K562 (cell line): ENCODE measurements at regions not wholly inside any gene's neighbourhood (a gene's known extent, or its start where the extent isn't known, plus 50 kb on each side); places are given as distances from the start of the nearest gene placed in this dataset.

ENCODE experiments used
- ATAC-seq: fragments of 200-7000 bp; cut with Tn5 transposase; 3 replicates; pipeline ENCODE4 v1.9.1; 2020; ENCODE audit warnings: moderate library complexity
- BruUV-seq: library from RNA; stranded (reverse); fragments of 400-500 nt; replicated peaks from 2 replicates; lab custom pipeline; 2021; lab: Mats Ljungman, UMichigan
- CTCF ChIA-PET: fragments of 300-600 bp; formaldehyde crosslinking; extraction: SDS; loops from one replicate; lab custom pipeline; 2021; ENCODE audit warnings: low intra/inter-chr PET ratio; lab: Yijun Ruan, JAX
- POLR2A ChIA-PET: fragments of 300-600, 350-650 bp; sonication (Branson Sonifier 250); formaldehyde crosslinking; extraction: SDS; loops from one replicate; lab custom pipeline; 2021; ENCODE audit warnings: antibody characterized with exemption, inconsistent platforms; lab: Yijun Ruan, JAX
- DNase-seq, 4 experiments: peaks; one replicate each; pipeline versions ENCODE4 v3.0.0 to v3.0.0-alpha.2; 2011 to 2018; ENCODE audit warnings: low spot score in 3 of 4, mixed read lengths in 3 of 4; ENCODE audit errors: extremely low read depth in 1 of 4
- FAIRE-seq: peaks from 2 replicates; lab custom pipeline; 2011; peaks lifted over from hg19 to GRCh38; lab: Jason Lieb, UNC
- H2AFZ ChIP-seq: 2 replicates; pipeline ENCODE4 v1.6.0; 2011; ENCODE audit warnings: low read depth, low read length, control low read depth, inconsistent platforms
- H3K27ac ChIP-seq: fragments of 200-600 bp; 3 replicates; pipeline ENCODE4 v1.8.0; 2011; ENCODE audit warnings: low read depth, mild to moderate bottlenecking, control low read depth, inconsistent platforms, low read length, moderate library complexity, mixed read lengths; ENCODE audit errors: extremely low read depth
- H3K27me3 ChIP-seq, 2 experiments: fragments of 300-600 bp in 1 of 2; 2 replicates in 1 of 2; 3 replicates in 1 of 2; pipeline versions ENCODE4 v1.6.0 to v1.8.0; 2011; ENCODE audit warnings: inconsistent platforms in 2 of 2, low read length in 2 of 2, mild to moderate bottlenecking in 1 of 2, mixed read lengths in 1 of 2, moderate library complexity in 1 of 2; ENCODE audit not compliant: control insufficient read depth in 2 of 2, insufficient read depth in 2 of 2
- H3K36me3 ChIP-seq: fragments of 300-600 bp; 3 replicates; pipeline ENCODE4 v1.8.0; 2011; ENCODE audit warnings: mild to moderate bottlenecking, low read length, inconsistent platforms; ENCODE audit not compliant: control insufficient read depth, insufficient read depth
- H3K4me1 ChIP-seq, 2 experiments: fragments of 200-600 bp in 1 of 2; replicated peaks in 1 of 2; 2 replicates in 1 of 2; 3 replicates in 1 of 2; pipeline versions ENCODE4 v1.5.1 to v1.8.0; 2011; ENCODE audit warnings: inconsistent platforms in 2 of 2, low read length in 2 of 2, mild to moderate bottlenecking in 1 of 2, mixed read lengths in 1 of 2, moderate library complexity in 1 of 2; ENCODE audit not compliant: control insufficient read depth in 2 of 2, insufficient read depth in 2 of 2
- H3K4me2 ChIP-seq: 2 replicates; pipeline ENCODE4 v1.6.1; 2011; ENCODE audit warnings: low read length, control low read depth, inconsistent platforms, mixed read lengths; ENCODE audit not compliant: insufficient read depth
- H3K4me3 ChIP-seq: fragments of 200-600 bp; sonication (generic), shearing (Covaris generic); 2 replicates; pipeline ENCODE4 v1.5.1; 2016; ENCODE audit warnings: control low read depth, inconsistent platforms
- H3K79me2 ChIP-seq: fragments of 200-600 bp; 3 replicates; pipeline ENCODE4 v1.8.0; 2011; ENCODE audit warnings: low read length, inconsistent platforms; ENCODE audit not compliant: control insufficient read depth, insufficient read depth
- H3K9ac ChIP-seq, 2 experiments: 2 replicates each; pipeline versions ENCODE4 v1.6.0 to v1.6.1; 2011; ENCODE audit warnings: low read depth in 2 of 2, low read length in 2 of 2, control low read depth in 1 of 2, inconsistent platforms in 1 of 2, mild to moderate bottlenecking in 1 of 2, mixed read lengths in 1 of 2; ENCODE audit not compliant: insufficient read depth in 1 of 2
- H3K9me1 ChIP-seq: one replicate; pipeline ENCODE4 v1.6.0; 2011; ENCODE audit warnings: inconsistent platforms, mild to moderate bottlenecking, low read length, moderate library complexity; ENCODE audit not compliant: control insufficient read depth, insufficient read depth
- H3K9me3 ChIP-seq: replicated peaks from 2 replicates; pipeline ENCODE4 v1.5.1; 2011; ENCODE audit warnings: low read depth, low read length, inconsistent platforms; ENCODE audit not compliant: control insufficient read depth, insufficient read depth
- H4K20me1 ChIP-seq: replicated peaks from 2 replicates; pipeline ENCODE4 v1.6.1; 2011; ENCODE audit warnings: low read length, inconsistent platforms, mixed read lengths; ENCODE audit not compliant: control insufficient read depth, insufficient read depth
- ASH1L ChIP-seq: fragments of 450-650 bp; IDR thresholded peaks from 2 replicates; pipeline ENCODE4 v1.6.1; 2018; ENCODE audit warnings: borderline replicate concordance, mild to moderate bottlenecking, low read depth; ENCODE audit not compliant: partially characterized antibody
- CBX1 ChIP-seq: sonication (generic); IDR thresholded peaks from 2 replicates; pipeline ENCODE4 v1.6.1; 2016; ENCODE audit warnings: antibody characterized with exemption, low read depth, mild to moderate bottlenecking
- FUS ChIP-seq: fragments of 200-400 bp; formaldehyde crosslinking; optimal IDR thresholded peaks from 2 replicates; pipeline ENCODE3; 2017; ENCODE audit warnings: low read depth, low read length
- HDGF ChIP-seq: fragments of 450-650 bp; IDR thresholded peaks from 2 replicates; pipeline ENCODE4 v1.6.1; 2016
- HNRNPH1 ChIP-seq: fragments of 200-400 bp; formaldehyde crosslinking; optimal IDR thresholded peaks from 2 replicates; pipeline ENCODE3; 2017; ENCODE audit warnings: low read depth, mild to moderate bottlenecking, low read length, moderate library complexity
- MCM7 ChIP-seq, 2 experiments: fragments of 450-650 bp; IDR thresholded peaks; 2 replicates each; pipeline ENCODE4 v1.6.1; 2016 to 2018
- NFE2L1 ChIP-seq: fragments of 450-650 bp; IDR thresholded peaks from 2 replicates; pipeline ENCODE4 v1.6.1; 2016; ENCODE audit warnings: missing genetic modification characterization, low read depth, mild to moderate bottlenecking, missing compliant biosample characterization, moderate library complexity, borderline replicate concordance
- NR3C1 ChIP-seq: sonication (generic); formaldehyde crosslinking; IDR thresholded peaks from 2 replicates; pipeline ENCODE4 v1.8.1; 2022; ENCODE audit warnings: missing genetic modification reagents
- POLR2AphosphoS5 ChIP-seq: IDR thresholded peaks from 2 replicates; pipeline ENCODE4 v1.6.1; 2011; ENCODE audit warnings: mild to moderate bottlenecking, low read depth, low read length, moderate library complexity; ENCODE audit not compliant: control insufficient read depth, insufficient read depth
- POLR2G ChIP-seq: fragments of 200-400 bp; formaldehyde crosslinking; IDR thresholded peaks from 2 replicates; pipeline ENCODE4 v1.6.1; 2017; ENCODE audit warnings: low read depth, mild to moderate bottlenecking, antibody characterized with exemption, low read length, moderate library complexity
- PRPF4 ChIP-seq: fragments of 200-400 bp; formaldehyde crosslinking; IDR thresholded peaks from one replicate; pipeline ENCODE4 v1.6.1; 2017; ENCODE audit warnings: low read length, low read depth, mild to moderate bottlenecking; ENCODE audit not compliant: insufficient read depth, poor library complexity, severe bottlenecking
- SIN3A ChIP-seq, 2 experiments: fragments of 150-350 bp in 1 of 2; IDR thresholded peaks; 2 replicates each; pipeline ENCODE4 v1.6.1; 2011 to 2016; ENCODE audit warnings: borderline replicate concordance in 2 of 2, low read depth in 2 of 2, low read length in 2 of 2, mild to moderate bottlenecking in 2 of 2, moderate library complexity in 2 of 2; ENCODE audit not compliant: control insufficient read depth in 1 of 2
- ZNF143 ChIP-seq: sonication (generic); formaldehyde crosslinking; IDR thresholded peaks from 2 replicates; pipeline ENCODE4 v1.9.0; 2022; ENCODE audit warnings: mild to moderate bottlenecking, missing genetic modification reagents
- ZNF184 ChIP-seq: sonication (generic); formaldehyde crosslinking; IDR thresholded peaks from 2 replicates; pipeline ENCODE4 v1.5.0; 2020; ENCODE audit warnings: missing genetic modification reagents
- ZNF449 ChIP-seq: fragments of 250-450 bp; sonication (Bioruptor Pico); IDR thresholded peaks from 2 replicates; pipeline ENCODE4 v1.8.0; 2022; ENCODE audit warnings: moderate library complexity, mild to moderate bottlenecking, inconsistent platforms
- ZSCAN32 ChIP-seq: fragments of 450-650 bp; formaldehyde crosslinking; IDR thresholded peaks from 2 replicates; pipeline ENCODE4 v1.4.0; 2020; ENCODE audit warnings: mild to moderate bottlenecking, moderate library complexity
- WGBS: fragments of 100-300 bp; shearing (Covaris generic); methylation state at CpG from one replicate; pipeline ENCODE4 v1.1.6; 2016; ENCODE audit warnings: low coverage, mixed read lengths; ENCODE audit not compliant: insufficient coverage; ENCODE audit errors: missing lambda C conversion rate; 5-methylcytosine and 5-hydroxymethylcytosine counted together
- in situ Hi-C: fragments of 300-500 bp; cut with MboI; formaldehyde crosslinking; loops from 4 replicates; pipeline ENCODE4 v1.15.0; 2018; ENCODE audit warnings: inconsistent platforms, mixed read lengths
- intact Hi-C: fragments of 100-400 bp; cut with micrococcal nuclease; formaldehyde crosslinking; loops from 2 replicates; pipeline ENCODE4 v1.14.2; 2022

DNA sequence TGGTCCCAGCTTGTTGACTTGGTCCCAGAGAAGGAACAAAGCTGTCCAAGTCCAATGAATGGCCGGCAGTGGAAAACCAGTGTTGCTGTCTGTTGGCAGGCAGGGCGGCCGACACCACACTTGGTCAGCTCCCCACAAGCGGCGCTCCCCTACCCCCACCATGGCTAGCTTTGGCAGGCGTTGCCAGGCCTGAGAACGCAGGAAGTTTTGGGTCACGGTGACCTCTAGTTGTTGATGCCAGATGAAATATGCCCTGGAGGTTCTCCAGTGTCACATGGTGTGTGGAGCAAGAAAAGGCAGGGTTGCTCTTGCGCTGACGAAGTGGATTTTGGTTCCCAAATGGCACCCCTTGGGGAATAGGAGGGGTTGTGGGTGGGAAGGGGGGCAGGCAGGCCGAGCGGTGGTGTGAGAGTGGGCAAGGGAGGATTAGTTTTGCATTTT, 72.7 kb upstream of the TPRG1 start:
- Histone ChIP-seq H3K9ac (no peak overlapping the region), H4K20me1 (no peaks in the 10 kb centered on the region), H3K9me1 (no peaks in the 10 kb centered on the region), H3K9me3 (no peaks in the 10 kb centered on the region), H3K4me2 (no peak overlapping the region), H2AFZ (no peak overlapping the region), H3K27me3 (no peaks in the 10 kb centered on the region), H3K36me3 (no peaks in the 10 kb centered on the region), H3K79me2 (no peaks in the 10 kb centered on the region), H3K4me1 (no peaks in the 10 kb centered on the region), H3K27ac (no peak overlapping the region), H3K4me3 (no peak overlapping the region)
- in situ Hi-C loops: no loop called here
- intact Hi-C loops: no loop called here
- no peak for ATAC-seq
- TF ChIP-seq PRPF4: no peak
- no peak for TF ChIP-seq ZNF449
- no peak for TF ChIP-seq HDGF
- no peak for TF ChIP-seq POLR2AphosphoS5
- no peak for TF ChIP-seq NR3C1
- no peak for TF ChIP-seq NFE2L1 (tag)
- TF ChIP-seq MCM7 (IDR thresholded peaks at IDR 0.05): no peak
- no peak for TF ChIP-seq SIN3A (IDR thresholded peaks at IDR 0.05; ENCODE audit: borderline replicate concordance in 2 of 2, control insufficient read depth in 1 of 2, low read depth in 2 of 2, low read length in 2 of 2)
- TF ChIP-seq POLR2G: no peak
- TF ChIP-seq FUS: no peak
- TF ChIP-seq HNRNPH1: no peak
- TF ChIP-seq ZNF143: no peak
- no peak for TF ChIP-seq ZNF184 (CRISPR knock-in tag)
- TF ChIP-seq CBX1: no peak
- no peak for TF ChIP-seq ZSCAN32 (CRISPR knock-in tag)
- no peak for TF ChIP-seq ASH1L
- no peak for FAIRE-seq
- BruUV-seq: no TSS peak
- CTCF ChIA-PET: no interaction called here
- under 1% methylated on average over 11 of the region's 12 CpGs for WGBS
- POLR2A ChIA-PET: no interaction called here
- DNase-seq: no peak
